ENCODE measurements at regions not wholly inside any gene's neighbourhood (a gene's known extent, or its start where the extent isn't known, plus 50 kb on each side); places are given as distances from the start of the nearest gene placed in this dataset.

DNA sequence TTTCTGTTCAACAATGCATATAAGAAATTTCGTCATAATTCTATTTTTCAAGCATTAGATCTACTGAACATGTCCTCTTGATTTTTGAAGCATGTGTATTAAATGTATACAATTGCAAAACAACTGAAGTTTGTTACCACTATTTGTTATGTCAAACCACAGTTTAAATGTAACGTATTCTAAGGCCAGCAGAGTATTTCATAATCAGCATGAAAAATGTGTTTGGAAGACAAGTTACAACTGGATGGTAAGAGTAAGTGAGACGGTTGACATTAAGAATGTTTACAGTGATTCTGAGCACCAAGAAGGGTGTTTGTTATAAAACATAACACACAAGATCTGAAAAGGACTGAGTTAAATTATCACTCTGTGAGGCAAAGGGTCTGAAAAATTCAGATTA lies 738.4 kb downstream of the PLOD2 start:
- Histone ChIP-seq H3K4me3 (no peak overlapping the region), H3K27ac (ENCODE audit: low read depth) (no peak overlapping the region), H3K4me2 (no peak overlapping the region), H3K36me3 (ENCODE audit: insufficient read depth) (no peaks in the 10 kb centered on the region), H3K79me2 (replicated peaks; ENCODE audit: insufficient read depth) (no peaks in the 10 kb centered on the region), H4K20me1 (replicated peaks; ENCODE audit: insufficient read depth) (no peaks in the 10 kb centered on the region), H3K4me1 (ENCODE audit: insufficient read depth) (no peaks in the 10 kb centered on the region), H3F3A (replicated peaks; ENCODE audit: low read depth) (no peaks in the 10 kb centered on the region), H2AFZ (no peak overlapping the region), H3K9me2 (ENCODE audit: insufficient read depth) (no peaks in the 10 kb centered on the region), H3K27me3 (ENCODE audit: insufficient read depth) (no peaks in the 10 kb centered on the region)
- ATAC-seq (no peak), DNase-seq (ENCODE audit: low spot score) (no peak)
- no peak for TF ChIP-seq STAT1 (IDR thresholded peaks at IDR 0.05; ENCODE audit: unreplicated experiment)
- no peak for TF ChIP-seq ZNF114 (CRISPR knock-in tag; IDR thresholded peaks at IDR 0.05)
- TF ChIP-seq EZH2 (IDR thresholded peaks at IDR 0.05; ENCODE audit: low read depth, unreplicated experiment) = no peak
- no peak for TF ChIP-seq POLR2AphosphoS5 (IDR thresholded peaks at IDR 0.05; ENCODE audit: low read depth)
- no peak for TF ChIP-seq NANOG (IDR thresholded peaks at IDR 0.05; ENCODE audit: borderline replicate concordance)
- TF ChIP-seq, protein P1, sequence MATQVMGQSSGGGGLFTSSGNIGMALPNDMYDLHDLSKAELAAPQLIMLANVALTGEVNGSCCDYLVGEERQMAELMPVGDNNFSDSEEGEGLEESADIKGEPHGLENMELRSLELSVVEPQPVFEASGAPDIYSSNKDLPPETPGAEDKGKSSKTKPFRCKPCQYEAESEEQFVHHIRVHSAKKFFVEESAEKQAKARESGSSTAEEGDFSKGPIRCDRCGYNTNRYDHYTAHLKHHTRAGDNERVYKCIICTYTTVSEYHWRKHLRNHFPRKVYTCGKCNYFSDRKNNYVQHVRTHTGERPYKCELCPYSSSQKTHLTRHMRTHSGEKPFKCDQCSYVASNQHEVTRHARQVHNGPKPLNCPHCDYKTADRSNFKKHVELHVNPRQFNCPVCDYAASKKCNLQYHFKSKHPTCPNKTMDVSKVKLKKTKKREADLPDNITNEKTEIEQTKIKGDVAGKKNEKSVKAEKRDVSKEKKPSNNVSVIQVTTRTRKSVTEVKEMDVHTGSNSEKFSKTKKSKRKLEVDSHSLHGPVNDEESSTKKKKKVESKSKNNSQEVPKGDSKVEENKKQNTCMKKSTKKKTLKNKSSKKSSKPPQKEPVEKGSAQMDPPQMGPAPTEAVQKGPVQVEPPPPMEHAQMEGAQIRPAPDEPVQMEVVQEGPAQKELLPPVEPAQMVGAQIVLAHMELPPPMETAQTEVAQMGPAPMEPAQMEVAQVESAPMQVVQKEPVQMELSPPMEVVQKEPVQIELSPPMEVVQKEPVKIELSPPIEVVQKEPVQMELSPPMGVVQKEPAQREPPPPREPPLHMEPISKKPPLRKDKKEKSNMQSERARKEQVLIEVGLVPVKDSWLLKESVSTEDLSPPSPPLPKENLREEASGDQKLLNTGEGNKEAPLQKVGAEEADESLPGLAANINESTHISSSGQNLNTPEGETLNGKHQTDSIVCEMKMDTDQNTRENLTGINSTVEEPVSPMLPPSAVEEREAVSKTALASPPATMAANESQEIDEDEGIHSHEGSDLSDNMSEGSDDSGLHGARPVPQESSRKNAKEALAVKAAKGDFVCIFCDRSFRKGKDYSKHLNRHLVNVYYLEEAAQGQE (IDR thresholded peaks at IDR 0.05; ENCODE audit: unreplicated experiment) = no peak
- TF ChIP-seq, protein P2, sequence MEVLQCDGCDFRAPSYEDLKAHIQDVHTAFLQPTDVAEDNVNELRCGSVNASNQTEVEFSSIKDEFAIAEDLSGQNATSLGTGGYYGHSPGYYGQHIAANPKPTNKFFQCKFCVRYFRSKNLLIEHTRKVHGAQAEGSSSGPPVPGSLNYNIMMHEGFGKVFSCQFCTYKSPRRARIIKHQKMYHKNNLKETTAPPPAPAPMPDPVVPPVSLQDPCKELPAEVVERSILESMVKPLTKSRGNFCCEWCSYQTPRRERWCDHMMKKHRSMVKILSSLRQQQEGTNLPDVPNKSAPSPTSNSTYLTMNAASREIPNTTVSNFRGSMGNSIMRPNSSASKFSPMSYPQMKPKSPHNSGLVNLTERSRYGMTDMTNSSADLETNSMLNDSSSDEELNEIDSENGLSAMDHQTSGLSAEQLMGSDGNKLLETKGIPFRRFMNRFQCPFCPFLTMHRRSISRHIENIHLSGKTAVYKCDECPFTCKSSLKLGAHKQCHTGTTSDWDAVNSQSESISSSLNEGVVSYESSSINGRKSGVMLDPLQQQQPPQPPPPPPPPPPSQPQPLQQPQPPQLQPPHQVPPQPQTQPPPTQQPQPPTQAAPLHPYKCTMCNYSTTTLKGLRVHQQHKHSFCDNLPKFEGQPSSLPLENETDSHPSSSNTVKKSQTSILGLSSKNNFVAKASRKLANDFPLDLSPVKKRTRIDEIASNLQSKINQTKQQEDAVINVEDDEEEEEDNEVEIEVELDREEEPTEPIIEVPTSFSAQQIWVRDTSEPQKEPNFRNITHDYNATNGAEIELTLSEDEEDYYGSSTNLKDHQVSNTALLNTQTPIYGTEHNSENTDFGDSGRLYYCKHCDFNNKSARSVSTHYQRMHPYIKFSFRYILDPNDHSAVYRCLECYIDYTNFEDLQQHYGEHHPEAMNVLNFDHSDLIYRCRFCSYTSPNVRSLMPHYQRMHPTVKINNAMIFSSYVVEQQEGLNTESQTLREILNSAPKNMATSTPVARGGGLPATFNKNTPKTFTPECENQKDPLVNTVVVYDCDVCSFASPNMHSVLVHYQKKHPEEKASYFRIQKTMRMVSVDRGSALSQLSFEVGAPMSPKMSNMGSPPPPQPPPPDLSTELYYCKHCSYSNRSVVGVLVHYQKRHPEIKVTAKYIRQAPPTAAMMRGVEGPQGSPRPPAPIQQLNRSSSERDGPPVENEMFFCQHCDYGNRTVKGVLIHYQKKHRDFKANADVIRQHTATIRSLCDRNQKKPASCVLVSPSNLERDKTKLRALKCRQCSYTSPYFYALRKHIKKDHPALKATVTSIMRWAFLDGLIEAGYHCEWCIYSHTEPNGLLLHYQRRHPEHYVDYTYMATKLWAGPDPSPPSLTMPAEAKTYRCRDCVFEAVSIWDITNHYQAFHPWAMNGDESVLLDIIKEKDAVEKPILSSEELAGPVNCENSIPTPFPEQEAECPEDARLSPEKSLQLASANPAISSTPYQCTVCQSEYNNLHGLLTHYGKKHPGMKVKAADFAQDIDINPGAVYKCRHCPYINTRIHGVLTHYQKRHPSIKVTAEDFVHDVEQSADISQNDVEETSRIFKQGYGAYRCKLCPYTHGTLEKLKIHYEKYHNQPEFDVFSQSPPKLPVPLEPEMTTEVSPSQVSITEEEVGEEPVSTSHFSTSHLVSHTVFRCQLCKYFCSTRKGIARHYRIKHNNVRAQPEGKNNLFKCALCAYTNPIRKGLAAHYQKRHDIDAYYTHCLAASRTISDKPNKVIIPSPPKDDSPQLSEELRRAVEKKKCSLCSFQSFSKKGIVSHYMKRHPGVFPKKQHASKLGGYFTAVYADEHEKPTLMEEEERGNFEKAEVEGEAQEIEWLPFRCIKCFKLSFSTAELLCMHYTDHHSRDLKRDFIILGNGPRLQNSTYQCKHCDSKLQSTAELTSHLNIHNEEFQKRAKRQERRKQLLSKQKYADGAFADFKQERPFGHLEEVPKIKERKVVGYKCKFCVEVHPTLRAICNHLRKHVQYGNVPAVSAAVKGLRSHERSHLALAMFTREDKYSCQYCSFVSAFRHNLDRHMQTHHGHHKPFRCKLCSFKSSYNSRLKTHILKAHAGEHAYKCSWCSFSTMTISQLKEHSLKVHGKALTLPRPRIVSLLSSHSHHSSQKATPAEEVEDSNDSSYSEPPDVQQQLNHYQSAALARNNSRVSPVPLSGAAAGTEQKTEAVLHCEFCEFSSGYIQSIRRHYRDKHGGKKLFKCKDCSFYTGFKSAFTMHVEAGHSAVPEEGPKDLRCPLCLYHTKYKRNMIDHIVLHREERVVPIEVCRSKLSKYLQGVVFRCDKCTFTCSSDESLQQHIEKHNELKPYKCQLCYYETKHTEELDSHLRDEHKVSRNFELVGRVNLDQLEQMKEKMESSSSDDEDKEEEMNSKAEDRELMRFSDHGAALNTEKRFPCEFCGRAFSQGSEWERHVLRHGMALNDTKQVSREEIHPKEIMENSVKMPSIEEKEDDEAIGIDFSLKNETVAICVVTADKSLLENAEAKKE (CRISPR knock-in tag; IDR thresholded peaks at IDR 0.05) = no peak
- TF ChIP-seq, protein P3, sequence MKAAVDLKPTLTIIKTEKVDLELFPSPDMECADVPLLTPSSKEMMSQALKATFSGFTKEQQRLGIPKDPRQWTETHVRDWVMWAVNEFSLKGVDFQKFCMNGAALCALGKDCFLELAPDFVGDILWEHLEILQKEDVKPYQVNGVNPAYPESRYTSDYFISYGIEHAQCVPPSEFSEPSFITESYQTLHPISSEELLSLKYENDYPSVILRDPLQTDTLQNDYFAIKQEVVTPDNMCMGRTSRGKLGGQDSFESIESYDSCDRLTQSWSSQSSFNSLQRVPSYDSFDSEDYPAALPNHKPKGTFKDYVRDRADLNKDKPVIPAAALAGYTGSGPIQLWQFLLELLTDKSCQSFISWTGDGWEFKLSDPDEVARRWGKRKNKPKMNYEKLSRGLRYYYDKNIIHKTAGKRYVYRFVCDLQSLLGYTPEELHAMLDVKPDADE (IDR thresholded peaks at IDR 0.05) = no peak
- TF ChIP-seq JUNB (IDR thresholded peaks at IDR 0.05; ENCODE audit: unreplicated experiment) = no peak
- TF ChIP-seq, protein P4, sequence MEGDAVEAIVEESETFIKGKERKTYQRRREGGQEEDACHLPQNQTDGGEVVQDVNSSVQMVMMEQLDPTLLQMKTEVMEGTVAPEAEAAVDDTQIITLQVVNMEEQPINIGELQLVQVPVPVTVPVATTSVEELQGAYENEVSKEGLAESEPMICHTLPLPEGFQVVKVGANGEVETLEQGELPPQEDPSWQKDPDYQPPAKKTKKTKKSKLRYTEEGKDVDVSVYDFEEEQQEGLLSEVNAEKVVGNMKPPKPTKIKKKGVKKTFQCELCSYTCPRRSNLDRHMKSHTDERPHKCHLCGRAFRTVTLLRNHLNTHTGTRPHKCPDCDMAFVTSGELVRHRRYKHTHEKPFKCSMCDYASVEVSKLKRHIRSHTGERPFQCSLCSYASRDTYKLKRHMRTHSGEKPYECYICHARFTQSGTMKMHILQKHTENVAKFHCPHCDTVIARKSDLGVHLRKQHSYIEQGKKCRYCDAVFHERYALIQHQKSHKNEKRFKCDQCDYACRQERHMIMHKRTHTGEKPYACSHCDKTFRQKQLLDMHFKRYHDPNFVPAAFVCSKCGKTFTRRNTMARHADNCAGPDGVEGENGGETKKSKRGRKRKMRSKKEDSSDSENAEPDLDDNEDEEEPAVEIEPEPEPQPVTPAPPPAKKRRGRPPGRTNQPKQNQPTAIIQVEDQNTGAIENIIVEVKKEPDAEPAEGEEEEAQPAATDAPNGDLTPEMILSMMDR (conservative IDR thresholded peaks at IDR 0.05; ENCODE audit: low read depth in 2 of 2) = no peak
- Mint-ChIP-seq H3K27ac (no peak overlapping the region), H3K4me1 (peaks cover 9% of the 10 kb centered on the region; the same call in 2 of the 3 replicates), H3K36me3 (ENCODE audit: low read depth) (no peaks in the 10 kb centered on the region), H3K9me3 (no peaks in the 10 kb centered on the region; the same call in 2 of the 3 replicates), H3K4me3 (no peak overlapping the region), H3K27me3 (ENCODE audit: insufficient read depth, low read depth, poor library complexity) (peaks cover 1% of the 10 kb centered on the region)
